ENCODE measurements at regions not wholly inside any gene's neighbourhood (a gene's known extent, or its start where the extent isn't known, plus 50 kb on each side); places are given as distances from the start of the nearest gene placed in this dataset.

- H3K4me3 ChIP-seq (replicated peaks; ENCODE audit: low read depth, low read length): no peak overlapping the region
- no peaks in the 10 kb centered on the region for H3K27me3 ChIP-seq (replicated peaks; ENCODE audit: control insufficient read depth, insufficient read depth, low read length)
- DNase-seq (ENCODE audit: extremely low read depth, insufficient read length): no peak
- H3K36me3 ChIP-seq (ENCODE audit: control insufficient read depth, insufficient read depth, low read length): no peaks in the 10 kb centered on the region
- no peak for TF ChIP-seq CTCF (IDR thresholded peaks at IDR 0.05; ENCODE audit: insufficient read depth, low read length, poor library complexity, severe bottlenecking)
These were observed 1053.7 kb downstream of the VRK1 start for GRCh38 chr14:97850886-97851285.

GRCh38 chr14:97851428-97851995, 1054.3 kb downstream of the VRK1 start:
- DNase-seq (ENCODE audit: extremely low read depth, insufficient read length): no peak
- no peak for TF ChIP-seq CTCF (IDR thresholded peaks at IDR 0.05; ENCODE audit: insufficient read depth, low read length, poor library complexity, severe bottlenecking)
- H3K4me3 ChIP-seq (replicated peaks; ENCODE audit: low read depth, low read length): no peak overlapping the region
- H3K27me3 ChIP-seq (replicated peaks; ENCODE audit: control insufficient read depth, insufficient read depth, low read length): no peaks in the 10 kb centered on the region
- no peaks in the 10 kb centered on the region for H3K36me3 ChIP-seq (ENCODE audit: control insufficient read depth, insufficient read depth, low read length)

GRCh38 chr14:97854918-97855317, 1057.7 kb downstream of the VRK1 start:
- Histone ChIP-seq H3K27me3 (replicated peaks; ENCODE audit: control insufficient read depth, insufficient read depth, low read length) (no peaks in the 10 kb centered on the region), H3K4me3 (replicated peaks; ENCODE audit: low read depth, low read length) (no peak overlapping the region), H3K36me3 (ENCODE audit: control insufficient read depth, insufficient read depth, low read length) (no peaks in the 10 kb centered on the region)
- DNase-seq (ENCODE audit: extremely low read depth, insufficient read length): no peak
- no peak for TF ChIP-seq CTCF (IDR thresholded peaks at IDR 0.05; ENCODE audit: insufficient read depth, low read length, poor library complexity, severe bottlenecking)

GRCh38 chr14:97866195-97866594, 1069.0 kb downstream of the VRK1 start:
- no peaks in the 10 kb centered on the region for H3K36me3 ChIP-seq (ENCODE audit: control insufficient read depth, insufficient read depth, low read length)
- no peaks in the 10 kb centered on the region for H3K27me3 ChIP-seq (replicated peaks; ENCODE audit: control insufficient read depth, insufficient read depth, low read length)
- no peak overlapping the region for H3K4me3 ChIP-seq (replicated peaks; ENCODE audit: low read depth, low read length)
- no peak for DNase-seq (ENCODE audit: extremely low read depth, insufficient read length)
- TF ChIP-seq CTCF (IDR thresholded peaks at IDR 0.05; ENCODE audit: insufficient read depth, low read length, poor library complexity, severe bottlenecking): no peak

GRCh38 chr14:97866664-97867063, 1069.5 kb downstream of the VRK1 start:
- Histone ChIP-seq H3K4me3 (replicated peaks; ENCODE audit: low read depth, low read length) (no peak overlapping the region), H3K36me3 (ENCODE audit: control insufficient read depth, insufficient read depth, low read length) (no peaks in the 10 kb centered on the region), H3K27me3 (replicated peaks; ENCODE audit: control insufficient read depth, insufficient read depth, low read length) (no peaks in the 10 kb centered on the region)
- TF ChIP-seq CTCF (IDR thresholded peaks at IDR 0.05; ENCODE audit: insufficient read depth, low read length, poor library complexity, severe bottlenecking): no peak
- no peak for DNase-seq (ENCODE audit: extremely low read depth, insufficient read length)

GRCh38 chr14:97873291-97873690, 1076.1 kb downstream of the VRK1 start:
- H3K27me3 ChIP-seq (replicated peaks; ENCODE audit: control insufficient read depth, insufficient read depth, low read length): no peaks in the 10 kb centered on the region
- no peak for DNase-seq (ENCODE audit: extremely low read depth, insufficient read length)
- TF ChIP-seq CTCF (IDR thresholded peaks at IDR 0.05; ENCODE audit: insufficient read depth, low read length, poor library complexity, severe bottlenecking): no peak
- H3K4me3 ChIP-seq (replicated peaks; ENCODE audit: low read depth, low read length): no peak overlapping the region
- no peaks in the 10 kb centered on the region for H3K36me3 ChIP-seq (ENCODE audit: control insufficient read depth, insufficient read depth, low read length)

Measured in GM06990 (cell line).